ENCODE measurements at regions not wholly inside any gene's neighbourhood (a gene's known extent, or its start where the extent isn't known, plus 50 kb on each side); places are given as distances from the start of the nearest gene placed in this dataset.
"Not testable (repeated sequence)": the region's sequence is repeated elsewhere in the genome, so short reads cannot be mapped to it uniquely, and the experiment has no call there.

GRCh38 chr4:66270356-66270755 is 600.1 kb upstream of the EPHA5 start:
- not testable (repeated sequence) for TF ChIP-seq CTCF, POLR2A, POLR2AphosphoS5 (IDR thresholded peaks at IDR 0.05)
